ENCODE measurements at regions not wholly inside any gene's neighbourhood (a gene's known extent, or its start where the extent isn't known, plus 50 kb on each side); places are given as distances from the start of the nearest gene placed in this dataset.

DNA sequence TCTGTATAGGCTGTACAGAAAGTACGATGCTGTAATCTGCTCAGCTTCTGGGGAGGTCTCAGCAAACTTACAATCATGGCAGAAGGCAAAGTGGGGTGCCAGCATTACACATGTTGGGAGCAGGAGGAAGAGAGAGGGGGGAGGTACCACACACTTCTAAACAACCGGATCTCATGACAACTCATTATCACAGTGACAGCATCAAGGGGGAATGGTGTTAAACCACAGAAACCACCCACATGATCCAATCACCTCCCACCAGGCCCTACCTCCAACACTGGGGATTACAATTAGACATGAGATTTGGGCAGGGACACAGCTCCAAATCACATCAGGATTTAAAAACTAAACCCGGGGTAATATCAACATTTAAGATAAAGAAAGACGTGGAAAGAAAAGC is 468.8 kb upstream of the AUTS2 start:
- no peak for DNase-seq (ENCODE audit: low spot score)

DNA sequence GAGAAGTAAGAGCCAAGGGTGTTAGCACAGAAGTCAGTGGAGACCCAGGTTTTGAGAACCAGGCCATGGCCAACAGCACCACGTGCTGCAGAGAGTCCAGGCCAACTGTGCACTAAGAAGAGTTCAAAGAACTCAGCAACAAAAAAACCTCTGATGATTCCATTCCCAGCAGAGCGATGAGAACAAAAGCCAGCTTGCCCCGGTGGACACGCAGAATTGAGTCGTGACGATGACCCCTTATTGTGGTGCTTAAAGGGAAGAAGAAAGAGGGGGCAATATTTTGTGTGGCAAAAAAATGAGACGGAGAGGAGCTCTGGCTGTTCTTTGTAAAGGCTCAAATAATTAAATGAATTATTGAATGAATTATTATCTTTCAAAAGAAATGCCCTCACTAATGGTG is 468.3 kb upstream of the AUTS2 start:
- no peak for DNase-seq (ENCODE audit: low spot score)

DNA sequence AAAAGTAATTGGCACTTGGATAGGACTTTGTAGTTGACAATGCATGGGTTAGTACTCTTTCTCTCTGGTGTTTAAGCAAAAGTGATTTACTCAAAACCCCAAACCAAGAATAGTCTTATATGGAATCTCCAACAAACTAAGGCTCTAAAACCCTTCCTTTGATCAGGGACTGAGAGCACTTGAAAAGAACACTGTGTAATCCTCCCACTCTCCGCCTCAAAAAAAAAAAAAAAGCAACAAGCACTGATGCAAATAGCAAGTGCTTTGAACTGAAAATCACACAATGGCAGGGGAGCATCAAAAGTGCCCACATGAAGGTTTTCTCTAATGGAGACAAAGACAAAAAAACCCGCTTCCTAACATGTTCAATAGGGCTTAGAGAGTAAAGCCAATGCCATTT is 467.9 kb upstream of the AUTS2 start:
- peak; percentile 50 for DNase-seq (ENCODE audit: low spot score)

DNA sequence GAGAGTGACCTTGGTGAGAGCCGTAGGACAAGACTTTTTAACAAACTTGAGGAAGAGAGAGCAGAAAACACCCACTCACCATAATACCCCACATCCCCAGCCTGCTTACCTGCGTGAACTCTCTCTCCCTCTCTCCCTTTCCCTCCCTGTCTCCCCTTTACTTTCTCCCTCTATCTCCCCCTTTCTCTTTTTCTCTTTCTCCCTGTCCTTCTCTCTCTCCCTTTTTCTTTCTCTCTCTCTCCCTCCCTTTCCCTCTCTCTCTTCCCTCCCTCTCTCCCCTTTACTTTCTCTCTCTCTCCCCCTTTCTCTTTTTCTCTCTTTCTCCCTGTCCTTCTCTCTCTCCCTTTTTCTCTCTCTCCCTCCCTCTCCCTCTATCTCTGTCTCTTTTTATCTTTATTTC is 464.0 kb upstream of the AUTS2 start:
- no peak for DNase-seq (ENCODE audit: low spot score)

DNA sequence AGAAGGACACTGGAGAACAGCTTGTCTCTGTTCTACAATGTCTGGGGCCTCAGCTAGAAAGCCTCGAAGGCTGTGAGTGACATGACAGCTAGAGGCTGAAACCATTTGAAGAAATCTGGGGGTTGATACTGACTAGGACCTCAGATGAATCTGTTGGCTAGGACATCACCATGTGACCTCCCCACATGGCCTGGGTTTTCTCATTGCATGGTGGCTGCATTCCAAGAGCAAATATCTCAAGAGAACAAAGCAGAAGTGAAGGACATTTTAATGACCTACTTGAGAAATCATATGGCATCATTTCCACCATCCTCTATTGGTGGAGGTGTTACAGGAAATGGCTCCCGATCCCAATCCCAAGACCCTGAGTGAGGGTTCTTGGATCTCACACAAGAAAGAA is 450.6 kb upstream of the AUTS2 start:
- DNase-seq (ENCODE audit: low spot score): peak; percentile 5

DNA sequence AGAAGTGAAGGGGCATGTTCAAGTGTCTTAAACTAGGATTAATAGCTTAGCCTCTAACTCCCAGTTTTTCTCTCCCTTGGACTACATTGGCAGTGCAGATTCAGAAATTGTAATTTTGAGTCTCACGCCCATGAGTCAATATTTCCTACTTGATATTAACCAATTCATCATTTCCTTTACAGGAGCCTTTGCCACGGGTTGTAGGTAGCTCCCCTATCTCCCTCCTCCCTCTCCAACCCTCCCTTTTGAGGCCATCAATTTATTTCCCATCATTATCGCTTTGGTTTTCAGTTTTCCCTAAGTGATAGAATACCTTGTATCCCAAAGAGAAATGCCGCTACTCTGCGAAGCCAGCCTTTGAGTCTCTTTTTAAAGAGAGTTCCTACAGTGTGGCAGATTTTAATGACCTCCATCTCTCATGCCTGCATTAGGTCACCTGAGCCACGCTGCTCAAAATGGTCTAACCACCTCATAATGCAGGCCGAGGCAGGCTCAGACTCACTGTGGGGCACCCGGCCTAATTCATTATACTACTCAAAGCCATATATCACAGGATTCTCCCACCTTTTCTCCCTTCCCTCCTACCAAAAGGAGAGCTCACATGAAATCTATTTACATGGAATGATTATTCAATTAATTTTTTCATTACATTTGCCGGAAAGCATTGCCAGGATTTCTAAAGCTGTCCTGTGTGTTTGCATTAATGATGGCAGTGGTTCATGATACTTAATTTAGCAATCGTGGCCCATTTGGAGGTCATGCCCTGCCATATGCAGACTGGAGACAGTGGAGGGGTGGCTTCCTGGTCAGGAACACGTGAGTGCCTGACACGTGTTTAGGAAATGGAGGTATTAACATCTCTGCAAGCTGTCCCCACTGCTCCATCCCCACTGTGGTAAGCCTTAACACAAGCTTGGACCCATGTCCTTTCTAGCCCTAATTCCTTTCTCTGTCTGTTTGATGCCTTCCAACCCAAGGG is 448.2 kb upstream of the AUTS2 start:
- DNase-seq (ENCODE audit: low spot score): no peak

DNA sequence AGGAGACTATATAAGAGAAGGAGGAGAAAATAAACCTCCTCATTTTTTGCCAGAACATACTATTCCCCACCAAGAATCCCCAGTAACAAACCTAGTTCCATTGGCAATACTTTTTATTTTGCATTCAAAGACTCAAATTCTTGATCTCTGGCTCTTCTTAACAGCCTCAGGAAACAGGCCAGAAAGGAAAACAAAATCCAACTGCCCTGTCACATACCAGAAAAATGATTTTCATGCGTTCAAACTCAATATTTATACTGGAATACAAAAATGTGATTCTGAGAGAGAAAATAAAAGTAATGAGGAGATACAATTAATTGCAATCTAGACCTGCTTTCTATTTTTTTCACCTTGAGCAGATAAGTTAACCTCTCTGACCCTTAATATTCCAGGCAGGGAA is 435.9 kb upstream of the AUTS2 start:
- DNase-seq (ENCODE audit: low spot score): peak; percentile 13

DNA sequence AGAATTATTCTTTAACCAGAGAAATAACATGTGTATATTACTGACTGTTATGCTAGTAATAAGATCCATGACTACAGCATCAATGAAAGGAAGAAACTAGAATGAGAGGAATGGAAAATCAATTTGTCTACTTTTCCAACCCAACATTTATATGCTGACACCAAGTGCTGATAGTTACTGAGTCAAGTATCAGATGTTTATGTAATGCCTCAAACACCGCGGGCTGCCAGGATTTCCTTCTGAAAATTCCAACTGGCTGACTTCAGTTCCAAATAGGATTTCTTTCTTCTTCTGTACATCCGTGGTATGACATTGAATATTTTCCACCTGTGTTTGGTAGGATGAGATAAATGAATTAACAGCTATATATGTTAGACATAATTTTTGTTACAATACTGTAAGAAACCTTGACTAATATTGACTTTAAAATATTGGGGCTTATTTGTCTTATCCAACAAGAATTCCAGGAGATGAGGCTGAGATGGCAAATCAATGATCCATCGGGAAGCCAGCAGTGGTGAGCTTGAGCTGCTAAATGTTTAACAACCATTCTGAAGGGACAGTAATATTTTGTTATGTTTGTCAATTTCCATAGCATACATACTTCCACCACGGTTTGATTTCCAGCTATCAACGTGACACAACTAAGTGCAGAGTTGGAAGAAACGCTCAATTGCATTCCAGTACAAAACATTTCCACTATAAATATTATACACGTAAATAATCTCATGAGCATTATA is 435.2 kb upstream of the AUTS2 start:
- DNase-seq (ENCODE audit: low spot score): peak; percentile 27

DNA sequence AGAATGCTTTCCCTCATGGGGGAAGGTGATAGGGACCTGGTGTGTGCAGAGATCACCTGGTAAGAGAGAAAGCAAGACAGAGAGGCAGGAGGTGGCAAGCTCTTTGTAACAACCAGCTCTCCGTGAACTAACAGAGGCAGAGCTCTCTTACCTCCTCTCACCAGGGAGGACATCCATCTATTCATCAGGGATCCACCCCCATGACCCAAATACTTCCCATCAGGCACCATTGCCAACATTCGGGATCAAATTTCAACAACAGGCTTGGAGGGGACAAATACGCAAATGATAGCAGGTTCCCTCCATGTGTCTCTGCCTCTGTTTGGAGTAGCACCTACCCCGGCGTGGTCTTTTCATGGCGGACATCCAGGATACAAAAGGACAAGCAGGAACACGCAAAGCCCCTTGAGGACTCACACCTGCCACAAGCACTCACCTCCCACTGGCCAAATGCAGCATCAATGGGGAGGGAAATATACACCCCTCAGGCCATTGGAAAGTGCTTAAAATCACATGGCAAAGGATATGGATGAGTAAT is 431.2 kb upstream of the AUTS2 start:
- no peak for DNase-seq (ENCODE audit: low spot score)

DNA sequence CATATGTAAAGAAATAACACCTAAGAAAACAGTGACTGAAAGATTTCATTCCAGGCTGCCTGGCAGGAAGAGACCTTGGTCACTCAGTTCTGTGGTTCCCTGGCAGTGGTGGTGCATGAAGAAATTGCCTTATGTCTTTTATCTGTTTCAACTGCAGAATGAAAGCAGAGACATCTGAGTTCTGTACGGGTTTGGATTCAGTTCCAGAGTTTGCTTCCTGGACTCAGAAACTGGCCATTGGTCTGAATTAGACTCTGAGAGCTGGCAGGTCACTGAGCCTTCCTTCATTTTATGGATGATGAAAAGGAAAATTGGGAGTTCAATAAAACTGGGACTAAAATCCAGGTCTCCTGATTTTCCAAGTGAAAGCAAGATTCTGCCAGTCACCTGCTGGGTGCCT is 428.9 kb upstream of the AUTS2 start:
- no peak for DNase-seq (ENCODE audit: low spot score)

DNA sequence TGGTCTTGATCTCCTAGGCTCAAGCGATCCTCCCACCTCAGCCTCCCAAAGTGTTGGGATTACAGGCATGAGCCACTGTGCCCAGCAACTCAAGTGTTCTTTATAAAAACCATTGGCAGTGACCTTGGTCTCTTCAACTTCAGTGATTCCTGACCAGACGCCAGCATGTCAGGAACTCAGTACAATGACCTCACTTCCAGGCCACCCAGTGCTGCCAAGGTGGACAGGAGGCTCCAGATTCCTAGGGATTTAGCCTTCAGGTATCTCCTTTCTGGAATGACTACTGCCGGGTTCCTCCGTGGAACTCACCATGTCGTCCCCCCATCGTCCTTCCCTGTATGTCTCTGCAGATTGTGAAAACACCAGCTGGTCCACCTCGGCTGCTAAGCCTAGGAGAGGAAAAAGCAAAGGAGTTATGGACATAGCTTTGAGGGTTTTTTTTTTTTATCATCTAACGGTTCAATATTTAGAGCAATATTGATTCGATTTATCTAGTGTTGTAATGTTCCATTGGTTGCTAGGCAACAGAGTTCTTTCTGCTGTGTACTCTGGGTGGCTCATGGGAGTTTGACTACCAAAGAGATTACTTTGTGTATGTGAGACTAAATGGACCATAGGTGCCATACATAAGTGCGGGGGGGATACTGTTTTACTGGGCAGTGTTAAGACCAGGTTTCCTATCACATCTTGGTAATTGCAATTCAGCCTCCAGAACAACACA is 425.8 kb upstream of the AUTS2 start:
- DNase-seq (ENCODE audit: low spot score): no peak

DNA sequence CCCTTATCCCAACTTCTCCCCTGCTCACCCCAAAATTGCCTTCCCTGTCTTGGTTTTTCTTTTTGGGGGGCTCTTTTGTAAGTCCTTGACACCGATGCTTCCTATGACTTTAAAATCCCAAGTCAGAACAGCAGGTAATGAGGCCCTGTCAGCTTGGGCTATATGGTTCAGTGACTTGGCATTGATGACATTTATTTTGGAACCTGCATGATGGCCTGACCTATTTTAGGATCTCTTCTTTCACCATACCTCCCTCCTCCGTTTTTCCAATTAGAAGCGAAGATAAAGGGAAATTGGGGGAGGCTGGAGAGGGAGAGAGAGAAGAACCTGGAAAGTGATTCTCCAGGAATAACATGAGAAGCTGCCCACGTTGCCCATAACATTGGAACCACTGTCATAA is 424.9 kb upstream of the AUTS2 start:
- no peak for DNase-seq (ENCODE audit: low spot score)

DNA sequence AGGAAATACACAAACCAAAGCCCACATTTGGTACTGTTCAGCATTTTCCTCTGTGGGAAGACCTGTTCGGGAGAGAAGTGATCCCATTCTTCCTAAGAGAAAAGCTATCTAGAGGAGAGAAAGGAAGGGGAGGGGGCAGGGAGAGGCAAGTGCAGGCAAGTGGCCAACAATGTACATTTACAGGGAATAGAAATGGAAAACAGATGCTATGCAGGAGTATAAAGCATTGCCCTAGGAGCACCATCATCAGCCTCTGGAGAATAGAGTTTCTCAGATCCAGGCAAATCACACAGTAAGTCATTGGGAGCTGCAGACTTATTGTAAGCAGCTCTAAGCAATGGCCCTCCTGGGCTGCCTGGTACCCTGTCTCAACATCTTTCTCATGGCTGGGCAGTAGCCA is 424.4 kb upstream of the AUTS2 start:
- no peak for DNase-seq (ENCODE audit: low spot score)

DNA sequence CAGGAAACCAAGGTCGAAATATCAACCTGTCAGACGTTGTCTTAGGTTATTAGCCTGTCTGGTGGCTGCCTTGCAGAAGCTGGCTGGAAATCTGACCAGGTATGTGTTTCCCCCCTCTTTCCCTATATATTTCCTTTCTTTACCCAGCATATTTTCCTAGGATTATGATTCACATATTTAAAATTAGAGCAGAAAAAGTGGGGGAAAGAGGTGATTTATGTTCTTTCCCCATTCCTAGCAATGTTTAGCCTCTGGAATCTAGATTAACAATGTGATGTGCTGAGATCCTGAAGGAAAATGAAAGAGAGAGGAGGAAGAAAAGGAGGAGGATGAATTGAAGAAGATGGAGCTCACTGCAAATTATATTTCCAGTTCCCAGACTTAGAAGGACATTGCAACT is 421.4 kb upstream of the AUTS2 start:
- no peak for DNase-seq (ENCODE audit: low spot score)

DNA sequence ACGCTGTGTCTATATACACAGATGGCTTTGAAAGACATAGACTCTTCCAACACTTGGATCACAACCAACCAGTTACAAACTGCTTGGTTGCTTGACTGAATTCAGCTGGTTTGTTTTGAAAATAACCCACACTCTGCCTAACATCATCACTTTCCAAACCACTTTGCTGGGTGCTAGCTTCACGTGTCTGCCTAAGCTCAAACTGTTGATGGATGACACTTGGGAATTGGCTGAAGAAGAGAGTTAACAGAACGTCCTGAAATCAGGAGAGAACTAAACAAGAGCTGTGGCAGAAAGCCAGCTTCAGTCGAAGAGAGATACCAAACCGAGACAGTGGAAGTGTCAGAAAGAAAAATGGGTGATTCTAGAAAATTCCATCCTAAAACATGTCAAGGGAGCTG is 420.8 kb upstream of the AUTS2 start:
- DNase-seq (ENCODE audit: low spot score): no peak

DNA sequence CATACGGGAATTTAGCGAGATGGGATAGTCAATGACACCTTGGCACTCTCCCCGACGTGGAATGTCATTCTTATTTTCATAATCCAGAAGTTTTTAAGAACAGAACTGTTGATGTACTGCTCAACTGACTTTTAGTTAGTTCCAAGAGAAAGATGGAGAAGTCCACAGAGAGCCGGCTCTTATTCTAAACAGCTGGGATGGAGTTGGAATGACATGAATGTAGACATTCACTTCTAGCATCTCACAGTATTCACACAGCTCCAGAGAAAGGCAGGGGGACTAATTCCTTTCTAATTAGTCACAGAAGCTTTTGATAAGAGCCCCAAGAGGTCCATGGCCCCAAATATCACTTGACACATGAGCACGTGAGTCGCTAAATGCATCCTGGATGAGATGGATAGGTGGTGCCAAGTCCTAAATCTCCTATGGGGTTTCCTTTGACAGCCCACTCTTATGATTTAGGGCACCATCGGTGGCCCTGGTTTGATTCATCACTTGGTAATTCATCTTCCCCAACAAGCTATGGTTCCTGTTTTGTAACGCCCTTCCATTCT is 420.3 kb upstream of the AUTS2 start:
- DNase-seq (ENCODE audit: low spot score): no peak

DNA sequence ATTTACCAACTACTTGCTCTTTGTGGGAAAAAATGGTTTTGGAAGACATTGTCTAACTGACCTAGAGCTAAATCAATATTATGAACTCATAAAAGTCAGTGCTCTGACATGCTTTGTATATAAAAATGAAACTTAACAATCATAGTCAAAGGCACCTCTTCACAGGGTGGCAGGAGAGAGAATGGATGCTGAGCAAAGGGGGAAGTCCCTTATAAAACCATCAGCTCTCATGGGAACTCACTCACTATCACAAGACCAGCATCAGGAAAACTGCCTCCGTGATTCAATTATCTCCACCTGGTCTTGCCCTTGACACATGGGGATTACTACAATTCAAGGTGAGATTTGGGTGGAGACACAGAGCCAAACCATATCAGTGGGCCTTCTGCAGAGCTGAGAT is 417.6 kb upstream of the AUTS2 start:
- DNase-seq (ENCODE audit: low spot score): no peak

DNA sequence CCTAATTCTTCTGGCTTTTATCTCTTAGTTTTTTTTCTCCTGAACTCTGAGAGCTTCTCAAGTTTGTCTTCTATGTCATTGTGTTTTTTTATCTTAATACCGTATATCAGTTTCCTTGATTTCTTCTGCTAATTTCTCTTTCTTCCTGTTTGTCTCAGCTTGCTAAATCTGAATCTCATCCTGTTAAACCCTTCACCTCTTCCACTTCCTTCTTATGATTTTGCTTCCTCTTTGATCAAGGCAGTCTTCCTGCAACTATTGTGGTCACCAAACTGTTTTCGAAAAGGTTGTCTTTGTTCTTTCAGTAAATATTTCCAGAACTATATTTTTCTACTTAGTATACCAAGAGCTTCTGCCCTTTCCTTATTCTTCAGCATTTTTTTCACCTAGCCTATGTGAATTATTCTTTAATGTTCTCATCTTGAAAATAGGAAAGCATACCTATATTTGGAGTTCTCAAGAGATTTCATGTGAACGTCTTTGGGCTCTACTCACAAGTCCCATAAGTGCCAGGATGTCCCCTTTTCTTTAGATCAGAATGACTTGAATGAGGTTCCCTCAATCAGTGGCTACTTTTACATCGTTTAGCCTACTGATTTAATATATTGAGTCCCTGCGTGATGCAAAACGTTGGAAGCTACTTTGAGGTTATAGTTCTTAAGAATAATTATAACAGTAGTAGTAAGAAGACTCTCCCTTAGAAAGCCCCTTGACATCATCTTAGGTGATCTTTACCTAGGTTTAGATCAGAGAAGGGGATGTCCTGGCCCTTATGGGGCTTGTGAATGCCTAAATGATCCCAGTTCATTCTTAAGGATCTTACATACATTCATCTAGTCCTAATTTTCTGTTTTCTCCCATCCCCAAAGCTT is 415.4 kb upstream of the AUTS2 start:
- DNase-seq (ENCODE audit: low spot score): no peak

DNA sequence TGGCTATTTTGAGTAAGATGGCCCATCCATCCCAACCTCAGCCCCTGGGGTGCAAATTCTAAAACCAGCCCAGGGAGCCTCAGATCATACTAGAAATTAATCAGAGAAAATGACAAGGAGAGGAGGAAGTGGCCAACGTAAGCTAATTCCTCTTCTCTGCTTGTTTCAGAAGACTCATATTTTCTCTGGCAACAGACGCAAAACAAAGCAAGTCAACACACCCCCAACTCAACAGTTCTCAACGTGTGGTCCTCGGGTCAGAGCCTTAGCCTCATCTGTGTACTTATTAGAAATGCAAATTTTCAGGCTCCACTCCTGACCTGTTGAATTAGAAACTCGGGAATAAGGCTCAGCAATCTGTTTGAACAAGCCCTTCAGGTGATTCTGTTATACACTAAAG is 413.9 kb upstream of the AUTS2 start:
- DNase-seq (ENCODE audit: low spot score): no peak

DNA sequence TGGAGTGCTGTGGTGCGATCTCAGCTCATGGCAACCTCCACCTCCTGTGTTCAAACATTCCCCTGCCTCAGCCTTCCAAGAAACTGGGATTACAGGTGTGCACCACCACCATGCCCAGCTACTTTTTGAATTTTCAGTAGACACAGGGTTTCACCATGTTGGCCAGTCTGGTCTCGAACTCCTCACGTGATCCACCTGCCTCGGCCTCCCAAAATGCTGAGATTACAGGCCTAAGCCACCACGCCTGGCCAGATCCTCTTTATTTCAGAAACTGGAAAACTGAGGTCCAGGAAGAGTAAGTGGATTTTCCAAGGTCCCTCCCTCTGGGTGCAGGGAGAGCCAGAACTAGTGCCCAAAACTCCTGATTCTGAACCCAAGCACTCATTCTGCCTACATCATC is 413.1 kb upstream of the AUTS2 start:
- no peak for DNase-seq (ENCODE audit: low spot score)

DNA sequence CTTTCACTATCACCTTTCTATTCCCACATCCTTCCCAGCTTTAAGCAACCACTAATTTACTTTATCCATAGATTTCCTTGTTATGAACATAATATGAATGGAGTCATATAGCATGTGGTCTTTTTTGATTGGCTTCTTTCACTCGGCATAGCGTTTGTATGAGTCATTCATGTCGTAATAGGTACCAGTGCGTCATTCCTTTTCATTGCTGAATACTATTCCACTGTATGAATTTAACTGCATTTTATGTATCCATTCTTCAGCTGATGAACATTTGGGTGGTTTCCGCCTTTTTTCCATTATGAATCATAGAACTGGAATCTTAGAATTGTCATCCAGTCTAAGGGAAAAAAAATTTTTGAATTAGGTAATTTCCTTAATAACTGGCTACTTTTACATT is 411.3 kb upstream of the AUTS2 start:
- DNase-seq (ENCODE audit: low spot score): no peak

Data from umbilical cord (tissue), 1 donor.